DND-41 (cell line): ENCODE measurements at regions not wholly inside any gene's neighbourhood (a gene's known extent, or its start where the extent isn't known, plus 50 kb on each side); places are given as distances from the start of the nearest gene placed in this dataset.

Experiments used
- ATAC-seq: fragments of 200-7000 bp; cut with Tn5 transposase; 3 replicates; pipeline ENCODE4 v1.9.1; 2021; ENCODE audit warnings: low read depth; ENCODE audit not compliant: insufficient read depth
- DNase-seq: peaks from one replicate; pipeline ENCODE4 v3.0.0-alpha.2; 2020
- H2AFZ ChIP-seq: 2 replicates; pipeline ENCODE4 v1.6.0; 2012; ENCODE audit warnings: low read depth, low read length
- H3K27ac ChIP-seq: 2 replicates; pipeline ENCODE4 v1.5.1; 2012; ENCODE audit warnings: low read length, inconsistent platforms
- H3K27me3 ChIP-seq: fragments of 200-600 bp; sonication (generic); 2 replicates; pipeline ENCODE4 v1.6.0; 2012; ENCODE audit warnings: low read length, mild to moderate bottlenecking, inconsistent platforms; ENCODE audit not compliant: insufficient read depth, poor library complexity
- H3K36me3 ChIP-seq: 2 replicates; pipeline ENCODE4 v1.5.1; 2012; ENCODE audit warnings: low read length, inconsistent platforms; ENCODE audit not compliant: insufficient read depth
- H3K4me1 ChIP-seq: 2 replicates; pipeline ENCODE4 v1.5.1; 2012; ENCODE audit warnings: mild to moderate bottlenecking, low read length; ENCODE audit not compliant: insufficient read depth
- H3K4me2 ChIP-seq: 2 replicates; pipeline ENCODE4 v1.6.0; 2012; ENCODE audit warnings: mild to moderate bottlenecking, moderate library complexity, low read length, inconsistent platforms; ENCODE audit not compliant: insufficient read depth
- H3K4me3 ChIP-seq, 2 experiments: fragments of 200-600 bp in 1 of 2; shearing (Covaris generic) in 1 of 2; 2 replicates each; pipeline ENCODE4 v1.5.1; 2012 to 2016; ENCODE audit warnings: inconsistent platforms in 2 of 2, low read length in 2 of 2, mild to moderate bottlenecking in 2 of 2, low read depth in 1 of 2, moderate library complexity in 1 of 2
- H3K79me2 ChIP-seq: 2 replicates; pipeline ENCODE4 v1.6.0; 2012; ENCODE audit warnings: low read length, inconsistent platforms; ENCODE audit not compliant: insufficient read depth
- H3K9ac ChIP-seq: 2 replicates; pipeline ENCODE4 v1.6.0; 2012; ENCODE audit warnings: low read depth, mild to moderate bottlenecking, inconsistent platforms, low read length, moderate library complexity
- H3K9me3 ChIP-seq: 2 replicates; pipeline ENCODE4 v1.5.1; 2012; ENCODE audit warnings: low read length, moderate library complexity, mild to moderate bottlenecking, inconsistent platforms; ENCODE audit not compliant: insufficient read depth, severe bottlenecking
- H4K20me1 ChIP-seq: 2 replicates; pipeline ENCODE4 v1.6.0; 2012; ENCODE audit warnings: low read length; ENCODE audit not compliant: insufficient read depth
- CTCF ChIP-seq: IDR thresholded peaks from 2 replicates; pipeline ENCODE4 v1.5.1; 2012; ENCODE audit warnings: borderline replicate concordance, low read length, moderate library complexity, mild to moderate bottlenecking; ENCODE audit not compliant: poor library complexity, severe bottlenecking; ENCODE audit errors: extremely low read depth
- EZH2 ChIP-seq: IDR thresholded peaks from 3 replicates; pipeline ENCODE4 v1.6.1; 2012; ENCODE audit warnings: borderline replicate concordance, low read depth, mild to moderate bottlenecking, moderate library complexity, low read length, inconsistent platforms; ENCODE audit not compliant: severe bottlenecking

- no peak overlapping the region for H3K27ac ChIP-seq
- no peaks in the 10 kb centered on the region for H3K27me3 ChIP-seq
- H3K4me1 ChIP-seq = no peaks in the 10 kb centered on the region
- H3K9me3 ChIP-seq = no peaks in the 10 kb centered on the region
- DNase-seq (no peak), ATAC-seq (no peak)
- no peaks in the 10 kb centered on the region for H3K36me3 ChIP-seq
- H3K4me3 ChIP-seq = no peak overlapping the region
- H2AFZ ChIP-seq = no peak overlapping the region
- no peak overlapping the region for H3K9ac ChIP-seq
- no peak overlapping the region for H3K4me2 ChIP-seq
- H4K20me1 ChIP-seq = no peaks in the 10 kb centered on the region
- no peaks in the 10 kb centered on the region for H3K79me2 ChIP-seq
- TF ChIP-seq EZH2 = no peak
- TF ChIP-seq CTCF = no peak
Measured at GRCh38 chr14:22320362-22320750, 268.7 kb downstream of the DAD1 start.

- Histone ChIP-seq H2AFZ (no peak overlapping the region), H3K4me1 (no peaks in the 10 kb centered on the region), H3K27me3 (no peaks in the 10 kb centered on the region), H3K36me3 (no peaks in the 10 kb centered on the region), H3K27ac (no peak overlapping the region), H3K4me2 (no peak overlapping the region), H3K9me3 (no peaks in the 10 kb centered on the region), H4K20me1 (no peaks in the 10 kb centered on the region), H3K9ac (no peak overlapping the region), H3K79me2 (no peaks in the 10 kb centered on the region), H3K4me3 (no peak overlapping the region)
- DNase-seq = peak; percentile 45
- no peak for TF ChIP-seq EZH2
- TF ChIP-seq CTCF = peak; percentile 76
- peak; percentile 68; the same call in 2 of the 3 replicates for ATAC-seq
Measured at GRCh38 chr14:22319526-22320361, 269.3 kb downstream of the DAD1 start.

- Histone ChIP-seq H4K20me1 (no peaks in the 10 kb centered on the region), H3K27me3 (no peaks in the 10 kb centered on the region), H3K9me3 (no peaks in the 10 kb centered on the region), H3K4me3 (no peak overlapping the region), H3K4me2 (no peak overlapping the region), H3K36me3 (no peaks in the 10 kb centered on the region), H3K4me1 (no peaks in the 10 kb centered on the region), H2AFZ (no peak overlapping the region), H3K27ac (no peak overlapping the region), H3K79me2 (no peaks in the 10 kb centered on the region), H3K9ac (no peak overlapping the region)
- TF ChIP-seq EZH2 = no peak
- no peak for TF ChIP-seq CTCF
- ATAC-seq (no peak), DNase-seq (no peak)
Measured at GRCh38 chr14:22318951-22319350, 270.1 kb downstream of the DAD1 start.
